ENCODE measurements at regions not wholly inside any gene's neighbourhood (a gene's known extent, or its start where the extent isn't known, plus 50 kb on each side); places are given as distances from the start of the nearest gene placed in this dataset.
"Not testable (repeated sequence)": the region's sequence is repeated elsewhere in the genome, so short reads cannot be mapped to it uniquely, and the experiment has no call there.

GRCh38 chr1:172837816-172838679 is 179.1 kb downstream of the FASLG start:
- peak; percentile 81 for DNase-seq (ENCODE audit: low read depth)

GRCh38 chr1:172838680-172839313 is 179.9 kb downstream of the FASLG start:
- no peak for DNase-seq (ENCODE audit: low read depth)

- DNase-seq (ENCODE audit: low read depth) = not testable (repeated sequence)
Observed at GRCh38 chr1:172839639-172840038, 180.7 kb downstream of the FASLG start.

- DNase-seq (ENCODE audit: low read depth) = no peak
Observed at GRCh38 chr1:172843444-172843843, 184.5 kb downstream of the FASLG start.

GRCh38 chr1:172845371-172845770 is 186.5 kb downstream of the FASLG start:
- no peak for DNase-seq (ENCODE audit: low read depth)

- no peak for DNase-seq (ENCODE audit: low read depth)
Observed at GRCh38 chr1:172845865-172846264, 187.0 kb downstream of the FASLG start.

GRCh38 chr1:172847814-172848213 is 188.9 kb downstream of the FASLG start:
- DNase-seq (ENCODE audit: low read depth) = not testable (repeated sequence)

GRCh38 chr1:172849653-172850052 is 190.8 kb downstream of the FASLG start:
- no peak for DNase-seq (ENCODE audit: low read depth)

GRCh38 chr1:172851077-172851476 is 192.2 kb downstream of the FASLG start:
- DNase-seq (ENCODE audit: low read depth) = no peak

GRCh38 chr1:172851856-172852255 is 193.0 kb downstream of the FASLG start:
- peak; percentile 29 for DNase-seq (ENCODE audit: low read depth)

- not testable (repeated sequence) for DNase-seq (ENCODE audit: low read depth)
Observed at GRCh38 chr1:172855983-172856382, 194.8 kb downstream of the TNFSF18 start.

GRCh38 chr1:172863031-172863430 is 187.7 kb downstream of the TNFSF18 start:
- peak; percentile 53 for DNase-seq (ENCODE audit: low read depth)

GRCh38 chr1:172867216-172867818 is 183.4 kb downstream of the TNFSF18 start:
- DNase-seq (ENCODE audit: low read depth) = no peak

- DNase-seq (ENCODE audit: low read depth) = peak; percentile 67
Observed at GRCh38 chr1:172870901-172871606, 179.7 kb downstream of the TNFSF18 start.

GRCh38 chr1:172874950-172875349 is 175.8 kb downstream of the TNFSF18 start:
- peak; percentile 60 for DNase-seq (ENCODE audit: low read depth)

- DNase-seq (ENCODE audit: low read depth) = no peak
Observed at GRCh38 chr1:172875892-172876291, 174.8 kb downstream of the TNFSF18 start.

- no peak for DNase-seq (ENCODE audit: low read depth)
Observed at GRCh38 chr1:172882385-172882784, 168.4 kb downstream of the TNFSF18 start.

- no peak for DNase-seq (ENCODE audit: low read depth)
Observed at GRCh38 chr1:172882791-172883386, 167.9 kb downstream of the TNFSF18 start.

- peak; percentile 45 for DNase-seq (ENCODE audit: low read depth)
Observed at GRCh38 chr1:172883387-172883791, 167.4 kb downstream of the TNFSF18 start.

GRCh38 chr1:172883844-172884243 is 166.9 kb downstream of the TNFSF18 start:
- no peak for DNase-seq (ENCODE audit: low read depth)

- DNase-seq (ENCODE audit: low read depth) = peak; percentile 58
Observed at GRCh38 chr1:172885411-172885810, 165.3 kb downstream of the TNFSF18 start.

- DNase-seq (ENCODE audit: low read depth) = no peak
Observed at GRCh38 chr1:172885971-172886370, 164.8 kb downstream of the TNFSF18 start.
